HG03139 (cell line): ENCODE measurements at regions not wholly inside any gene's neighbourhood (a gene's known extent, or its start where the extent isn't known, plus 50 kb on each side); places are given as distances from the start of the nearest gene placed in this dataset.

Source experiments
- ATAC-seq: cut with Tn5 transposase; IDR thresholded peaks from one replicate; pipeline ENCODE4 v1.9.1; 2021; ENCODE audit not compliant: unreplicated experiment

DNA sequence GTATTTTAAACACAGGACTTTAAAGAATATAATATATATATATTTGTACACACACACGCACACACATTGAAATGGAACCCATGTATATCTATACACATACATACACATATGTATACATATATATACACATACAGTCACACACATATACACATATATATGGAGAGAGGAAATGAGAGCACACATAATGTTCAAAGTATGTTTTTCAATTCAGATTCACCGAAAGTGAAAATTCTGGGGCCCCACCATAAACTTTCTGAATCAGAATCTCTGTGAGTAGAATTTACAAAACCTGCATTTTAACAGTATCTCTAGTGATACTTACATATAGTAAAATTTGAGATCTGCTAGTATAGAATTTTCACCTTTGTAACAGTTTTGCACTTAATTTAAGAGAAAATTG, 60.4 kb upstream of the OBI1 start:
- ATAC-seq, result no peak

DNA sequence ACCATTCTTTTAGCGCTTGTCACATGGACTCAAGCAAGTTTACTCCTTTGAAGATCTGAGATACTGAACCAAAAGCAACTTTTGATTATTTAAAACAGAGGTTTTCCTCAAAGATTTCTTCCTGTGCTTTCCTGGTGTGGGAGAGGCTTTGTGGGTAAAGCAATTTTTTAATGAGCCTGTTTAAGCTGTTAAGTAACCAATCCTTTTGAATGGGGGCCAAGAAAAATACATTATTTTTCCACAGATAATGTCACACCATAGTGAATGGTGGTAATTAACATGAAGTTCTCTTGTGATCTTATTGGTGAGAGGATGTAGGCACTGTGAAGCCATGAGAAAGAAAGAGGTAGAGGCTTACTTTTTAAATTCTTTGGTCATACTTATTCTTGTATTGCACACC, 55.8 kb upstream of the OBI1 start:
- no peak for ATAC-seq

DNA sequence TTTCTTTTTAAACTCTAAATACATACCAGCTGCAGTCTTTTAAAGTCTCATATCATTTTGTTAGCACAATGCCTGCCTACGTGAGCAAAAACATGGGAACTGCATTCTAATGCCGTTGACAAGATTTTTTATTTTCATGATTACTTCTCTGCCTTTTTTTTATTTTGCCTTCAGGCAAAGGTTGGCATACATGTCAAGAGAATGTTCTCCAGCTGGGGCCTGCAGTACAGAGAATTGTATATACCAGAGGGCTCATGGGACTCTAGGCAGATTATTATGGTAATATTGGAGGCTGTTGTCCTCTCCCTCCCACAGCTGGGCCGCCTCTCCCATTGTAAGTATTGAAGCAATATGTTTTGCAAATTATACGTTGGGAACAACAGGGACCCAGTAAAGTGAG, 53.9 kb upstream of the OBI1 start:
- ATAC-seq, result no peak

GRCh38 chr13:78709028-78709427, 50.1 kb upstream of the OBI1 start:
- no peak for ATAC-seq
